Mesodermal cell (in vitro differentiated cells): ENCODE measurements at regions not wholly inside any gene's neighbourhood (a gene's known extent, or its start where the extent isn't known, plus 50 kb on each side); places are given as distances from the start of the nearest gene placed in this dataset.
A peak's percentile ranks its signal among the peaks of the same experiment; 100 is the strongest.
"Not testable (repeated sequence)": the region's sequence is repeated elsewhere in the genome, so short reads cannot be mapped to it uniquely, and the experiment has no call there.

Experiments used
- H3K27ac ChIP-seq: 2 replicates; pipeline ENCODE4 v1.7.0; 2013; ENCODE audit warnings: mild to moderate bottlenecking, low read depth, low read length, moderate library complexity; ENCODE audit not compliant: severe bottlenecking
- H3K36me3 ChIP-seq: 2 replicates; pipeline ENCODE4 v1.7.1; 2013; ENCODE audit warnings: mild to moderate bottlenecking, low read length, moderate library complexity; ENCODE audit not compliant: control insufficient read depth, insufficient read depth
- H3K4me1 ChIP-seq: one replicate; pipeline ENCODE4 v1.7.1; 2013; ENCODE audit warnings: mild to moderate bottlenecking, low read length; ENCODE audit not compliant: insufficient read depth, control insufficient read depth, poor library complexity, severe bottlenecking
- H3K4me3 ChIP-seq: 2 replicates; pipeline ENCODE4 v1.7.0; 2013; ENCODE audit warnings: low read length, control low read depth, mild to moderate bottlenecking; ENCODE audit not compliant: insufficient read depth, poor library complexity, severe bottlenecking; ENCODE audit errors: extremely low read depth
- H3K9me3 ChIP-seq: 2 replicates; pipeline ENCODE4 v1.7.1; 2013; ENCODE audit warnings: mild to moderate bottlenecking, low read length, moderate library complexity; ENCODE audit not compliant: control insufficient read depth
- WGBS, 2 experiments: methylation state at CpG; one replicate each; pipeline ENCODE4 v1.1.5; 2013; ENCODE audit warnings: missing lambda C conversion rate in 2 of 2; ENCODE audit not compliant: insufficient coverage in 2 of 2; 5-methylcytosine and 5-hydroxymethylcytosine counted together

DNA sequence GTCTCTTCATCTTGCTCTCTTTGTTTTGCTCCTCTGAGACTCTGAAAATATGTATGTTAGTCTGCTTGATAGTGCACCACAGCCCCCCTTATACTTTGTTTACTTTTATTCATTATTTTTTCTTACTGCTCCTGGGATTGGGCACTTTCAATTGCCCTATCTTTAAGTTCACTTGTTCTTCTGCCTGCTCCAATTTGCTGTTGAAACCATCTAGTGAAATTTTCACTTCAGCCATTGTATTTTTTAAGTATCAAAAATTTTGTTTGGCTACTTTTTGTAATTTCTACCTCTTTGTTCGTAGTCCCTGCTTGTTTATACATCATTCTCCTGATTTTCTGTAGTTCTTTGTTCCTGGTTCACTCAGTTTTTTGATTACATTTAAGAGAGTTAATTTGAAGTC, 223.3 kb downstream of the SLC38A4 start:
- no CpG with 5 or more reads among the region's 1 CpG for WGBS, 2 experiments
- Histone ChIP-seq H3K27ac (no peak overlapping the region), H3K4me3 (no peak overlapping the region), H3K36me3 (no peaks in the 10 kb centered on the region), H3K4me1 (no peaks in the 10 kb centered on the region), H3K9me3 (peaks cover 4% of the 10 kb centered on the region)

DNA sequence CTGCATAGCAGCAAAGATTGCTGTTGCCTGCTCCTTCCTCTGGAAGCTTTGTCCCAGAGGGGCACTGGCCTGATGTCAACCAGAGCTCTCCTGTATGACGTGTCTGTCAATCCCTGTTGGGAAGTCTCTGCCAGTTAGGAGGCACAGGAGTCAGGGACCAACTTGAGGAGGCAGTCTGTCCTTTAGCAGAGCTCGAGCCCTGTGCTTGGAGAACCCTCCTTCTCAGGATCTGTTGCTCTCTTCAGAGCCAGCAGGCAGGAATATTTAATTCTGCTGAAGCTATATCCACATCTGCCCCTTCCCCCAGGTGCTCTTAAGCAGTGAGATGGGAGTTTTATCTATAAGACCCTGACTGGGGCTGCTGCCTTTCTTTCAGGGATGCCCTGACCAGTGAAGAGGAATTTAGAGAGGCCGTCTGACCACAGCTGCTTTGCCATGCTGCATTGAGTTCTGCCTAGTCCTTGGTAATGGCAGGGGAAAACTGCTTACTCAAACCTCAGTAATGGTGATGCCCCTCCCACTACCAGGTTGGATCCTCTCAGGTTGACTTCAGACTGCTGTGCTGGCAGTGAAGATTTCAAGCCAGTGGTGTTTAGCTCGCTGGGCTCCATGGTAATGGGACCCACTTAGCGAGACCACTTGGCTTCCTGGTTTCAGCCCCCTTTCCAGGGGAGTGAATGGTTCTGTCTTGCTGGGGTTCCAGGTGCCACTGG, 218.6 kb upstream of the SLC38A2 start:
- Histone ChIP-seq H3K27ac (no peak overlapping the region), H3K9me3 (no peaks in the 10 kb centered on the region)
- 86 to 90% methylated on average over 2 to 4 of the region's 5 CpGs for WGBS, 2 experiments

DNA sequence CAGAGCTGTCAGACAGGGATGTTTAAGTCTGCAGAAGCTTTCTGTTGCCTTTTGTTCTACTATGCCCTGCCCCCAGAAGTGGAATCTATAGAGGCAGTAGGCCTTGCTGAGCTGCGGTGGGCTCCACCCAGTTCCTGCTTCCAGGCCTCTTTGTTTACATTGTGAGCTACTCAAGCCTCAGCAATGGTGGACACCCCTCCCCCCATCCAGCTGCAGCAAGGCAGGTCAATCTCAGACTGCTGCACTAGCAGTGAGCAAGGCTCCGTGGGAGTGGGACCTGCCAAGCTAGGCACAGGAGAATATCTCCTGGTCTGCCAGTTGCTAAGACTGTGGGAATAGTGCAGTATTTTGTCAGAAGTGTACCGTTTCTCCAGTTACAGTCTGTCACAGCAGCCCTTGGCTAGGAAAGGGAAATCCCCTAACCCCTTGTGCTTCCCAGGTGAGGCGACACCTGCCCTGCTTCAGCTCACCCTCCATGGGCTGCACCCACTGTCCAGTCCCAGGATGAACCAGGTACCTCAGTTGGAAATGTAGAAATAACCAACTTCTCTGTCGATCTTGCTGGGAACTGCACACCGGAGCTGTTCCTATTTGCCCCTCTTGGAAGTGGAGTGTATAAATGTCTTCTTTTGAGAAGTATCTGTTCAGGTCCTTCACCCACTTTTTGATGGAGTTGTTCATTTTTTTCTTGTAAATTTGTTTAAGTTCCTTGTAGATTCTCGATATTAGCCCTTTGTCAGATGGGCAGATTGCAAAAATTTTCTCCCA, 213.5 kb upstream of the SLC38A2 start:
- Histone ChIP-seq H3K9me3 (peaks cover 13% of the 10 kb centered on the region), H3K27ac (peak overlapping the region; percentile 49), H3K36me3 (no peaks in the 10 kb centered on the region), H3K4me1 (peaks cover 19% of the 10 kb centered on the region), H3K4me3 (no peak overlapping the region)
- 65 to 77% methylated on average over 6 of the region's 7 CpGs for WGBS, 2 experiments

More for the DNA sequence above, 218.6 kb upstream of the SLC38A2 start:
- Histone ChIP-seq H3K4me3 (no peak overlapping the region), H3K36me3 (no peaks in the 10 kb centered on the region), H3K4me1 (peaks cover 8% of the 10 kb centered on the region)

DNA sequence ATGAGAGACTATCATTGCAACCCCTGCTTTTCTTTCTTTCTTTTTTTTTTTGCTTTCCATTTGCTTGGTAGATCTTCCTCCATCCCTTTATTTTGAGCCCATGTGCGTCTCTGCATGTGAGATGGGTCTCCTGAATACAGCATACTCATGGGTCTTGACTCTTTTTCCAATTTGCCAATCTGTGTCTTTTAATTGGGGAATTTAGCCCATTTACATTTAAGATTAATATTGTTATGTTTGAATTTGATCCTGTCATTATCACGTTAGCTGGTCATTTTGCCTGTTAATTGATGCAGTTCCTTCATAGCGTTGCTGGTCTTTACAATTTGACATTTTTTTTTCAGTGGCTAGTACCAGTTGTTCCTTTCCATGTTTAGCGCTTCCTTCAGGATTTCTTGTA, 211.5 kb upstream of the SLC38A2 start:
- WGBS, 2 experiments = 100% methylated on average over 2 of the region's 4 CpGs; no CpG with 5 or more reads in 1 of the 2 experiments
- not testable (repeated sequence) for H3K27ac ChIP-seq, H3K4me3 ChIP-seq, H3K36me3 ChIP-seq
- Histone ChIP-seq H3K9me3 (peaks cover 13% of the 10 kb centered on the region), H3K4me1 (peaks cover 17% of the 10 kb centered on the region)

DNA sequence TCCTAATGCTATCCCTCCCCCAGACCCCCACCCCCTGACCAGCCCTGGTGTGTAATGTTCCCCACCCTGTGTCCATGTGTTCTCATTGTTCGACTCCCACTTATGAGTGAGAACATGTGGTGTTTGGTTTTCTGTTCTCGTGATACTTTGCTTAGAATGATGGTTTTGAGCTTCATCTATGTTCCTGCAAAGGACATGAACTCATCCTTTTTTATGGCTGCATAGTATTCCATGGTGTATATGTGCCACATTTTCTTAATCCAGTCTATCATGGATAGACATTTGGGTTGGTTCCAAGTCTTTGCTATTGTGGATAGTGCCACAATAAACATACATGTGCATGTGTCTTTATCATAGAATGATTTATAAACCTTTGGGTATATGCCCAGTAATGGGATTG, 209.4 kb upstream of the SLC38A2 start:
- H3K9me3 ChIP-seq = peaks cover 13% of the 10 kb centered on the region
- peaks cover 17% of the 10 kb centered on the region for H3K4me1 ChIP-seq
- not testable (repeated sequence) for H3K27ac ChIP-seq, H3K4me3 ChIP-seq, H3K36me3 ChIP-seq
- 100% methylated on average over 2 of the region's 2 CpGs; no CpG with 5 or more reads in 1 of the 2 experiments for WGBS, 2 experiments

DNA sequence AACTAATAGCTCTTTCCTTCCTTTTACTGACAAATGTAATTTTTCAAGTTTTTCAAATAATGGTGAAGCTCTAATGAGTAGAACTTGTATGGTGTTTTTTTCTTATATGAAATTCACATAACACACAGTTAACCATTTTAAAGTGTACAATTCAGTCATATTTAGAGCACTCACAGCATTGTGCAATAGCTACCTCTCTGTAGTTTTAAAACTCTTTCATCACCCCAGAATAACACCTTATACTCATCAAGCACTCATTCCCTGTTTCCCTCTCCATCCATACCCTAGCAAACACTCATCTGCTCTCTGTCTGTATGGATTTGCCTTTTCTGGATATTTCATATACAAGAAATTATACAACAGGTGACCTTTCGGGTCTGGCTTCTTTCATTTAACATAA, 207.9 kb upstream of the SLC38A2 start:
- no peak overlapping the region for H3K27ac ChIP-seq
- no peaks in the 10 kb centered on the region for H3K36me3 ChIP-seq
- WGBS, 2 experiments = no CpG with 5 or more reads among the region's 1 CpG
- H3K9me3 ChIP-seq = peaks cover 13% of the 10 kb centered on the region
- H3K4me1 ChIP-seq = peaks cover 5% of the 10 kb centered on the region
- H3K4me3 ChIP-seq = no peak overlapping the region

GRCh38 chr12:46579474-46579873, 206.9 kb upstream of the SLC38A2 start:
- peaks cover 6% of the 10 kb centered on the region for H3K9me3 ChIP-seq
- no peak overlapping the region for H3K27ac ChIP-seq
- no peaks in the 10 kb centered on the region for H3K4me1 ChIP-seq
- H3K36me3 ChIP-seq = no peaks in the 10 kb centered on the region
- no peak overlapping the region for H3K4me3 ChIP-seq

DNA sequence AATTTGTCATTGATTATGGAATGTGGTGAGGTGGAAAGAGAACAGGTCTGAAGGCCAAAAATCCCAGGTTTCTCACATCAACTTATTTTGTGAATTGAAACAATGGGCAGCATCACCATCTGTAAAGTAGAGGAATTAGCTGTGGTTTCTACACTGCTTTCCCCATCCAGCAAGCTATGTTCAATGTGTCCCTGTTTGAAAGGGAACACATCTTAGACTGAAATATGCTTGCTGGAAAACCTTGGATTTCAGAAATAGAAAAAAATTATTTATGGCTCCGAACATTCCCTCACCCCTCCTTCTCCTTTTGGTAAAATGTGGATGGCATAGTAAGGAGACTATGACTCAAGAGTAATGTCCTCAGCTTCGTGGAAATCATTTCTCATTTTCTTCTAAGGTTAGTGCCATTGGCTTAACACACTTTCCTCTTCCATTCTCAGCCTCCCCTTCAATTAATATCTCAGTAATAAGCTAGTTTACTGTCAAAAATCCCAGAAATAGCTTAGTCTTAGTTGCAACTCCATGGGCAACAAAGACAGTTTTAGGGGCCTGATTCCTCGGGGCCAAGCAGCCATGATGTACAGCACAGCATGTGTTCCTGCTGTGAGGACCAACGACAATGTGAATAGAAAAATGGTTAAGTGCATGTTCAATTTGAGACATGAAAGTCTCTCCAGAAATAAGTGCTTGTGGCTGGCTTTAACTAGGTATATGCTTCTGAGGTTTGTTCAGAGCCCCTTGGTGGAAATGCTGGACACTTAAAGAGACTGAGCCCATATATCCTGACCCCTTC, 205.8 kb upstream of the SLC38A2 start:
- Histone ChIP-seq H3K9me3 (no peaks in the 10 kb centered on the region), H3K4me1 (no peaks in the 10 kb centered on the region), H3K4me3 (no peak overlapping the region), H3K27ac (no peak overlapping the region), H3K36me3 (no peaks in the 10 kb centered on the region)
- WGBS, 2 experiments = 84 to 100% methylated on average over 2 of the region's 4 CpGs

- 94% methylated on average over 3 to 4 of the region's 5 CpGs for WGBS, 2 experiments
- Histone ChIP-seq H3K4me1 (no peaks in the 10 kb centered on the region), H3K36me3 (no peaks in the 10 kb centered on the region), H3K27ac (no peak overlapping the region), H3K9me3 (no peaks in the 10 kb centered on the region), H3K4me3 (no peak overlapping the region)
Observed at GRCh38 chr12:46577063-46577776, 204.6 kb upstream of the SLC38A2 start.

- Histone ChIP-seq H3K4me3 (no peak overlapping the region), H3K27ac (no peak overlapping the region), H3K9me3 (no peaks in the 10 kb centered on the region), H3K4me1 (no peaks in the 10 kb centered on the region), H3K36me3 (no peaks in the 10 kb centered on the region)
- WGBS, 2 experiments = no CpG with 5 or more reads among the region's 2 CpGs
Observed at GRCh38 chr12:46574847-46575246, 202.3 kb upstream of the SLC38A2 start.
